GM23338 (cell line): ENCODE measurements at regions not wholly inside any gene's neighbourhood (a gene's known extent, or its start where the extent isn't known, plus 50 kb on each side); places are given as distances from the start of the nearest gene placed in this dataset.

ENCODE experiments used
- ATAC-seq: fragments of 200-7000 bp; cut with Tn5 transposase; 3 replicates; pipeline ENCODE4 v1.9.1; 2020
- DNase-seq: peaks from one replicate; pipeline ENCODE4 v3.0.0-alpha.2; 2015; ENCODE audit warnings: low spot score
- H2AFZ ChIP-seq: fragments of 200-600 bp; sonication (generic); 2 replicates; pipeline ENCODE4 v1.8.0; 2016; ENCODE audit warnings: antibody characterized with exemption, mild to moderate bottlenecking, moderate library complexity
- H3F3A ChIP-seq: fragments of 200-600 bp; sonication (generic); replicated peaks from 2 replicates; pipeline ENCODE4 v1.8.0; 2017; ENCODE audit warnings: antibody characterized with exemption, mixed run types, low read depth
- H3K27ac ChIP-seq: fragments of 200-600 bp; sonication (generic); 2 replicates; pipeline ENCODE4 v1.6.1; 2016; ENCODE audit warnings: low read depth
- H3K27me3 ChIP-seq: fragments of 200-600 bp; sonication (generic); 2 replicates; pipeline ENCODE4 v1.8.0; 2016; ENCODE audit warnings: mild to moderate bottlenecking, mixed run types, moderate library complexity; ENCODE audit not compliant: insufficient read depth
- H3K36me3 ChIP-seq: fragments of 200-600 bp; sonication (generic); 2 replicates; pipeline ENCODE4 v1.8.0; 2016; ENCODE audit warnings: mild to moderate bottlenecking; ENCODE audit not compliant: insufficient read depth
- H3K4me1 ChIP-seq: fragments of 200-600 bp; sonication (generic); 2 replicates; pipeline ENCODE4 v1.8.0; 2016; ENCODE audit warnings: mild to moderate bottlenecking, moderate library complexity; ENCODE audit not compliant: insufficient read depth
- H3K4me2 ChIP-seq: fragments of 200-600 bp; sonication (generic); 2 replicates; pipeline ENCODE4 v1.7.1; 2017; ENCODE audit warnings: mixed run types
- H3K4me3 ChIP-seq: fragments of 200-600 bp; sonication (generic); 2 replicates; pipeline ENCODE4 v1.6.1; 2016; ENCODE audit warnings: mixed run types
- H3K79me2 ChIP-seq: fragments of 200-600 bp; sonication (generic); replicated peaks from 2 replicates; pipeline ENCODE4 v1.8.0; 2017; ENCODE audit warnings: mild to moderate bottlenecking; ENCODE audit not compliant: insufficient read depth
- H3K9me2 ChIP-seq: fragments of 200-600 bp; sonication (generic); 2 replicates; pipeline ENCODE4 v1.8.0; 2017; ENCODE audit not compliant: insufficient read depth
- H4K20me1 ChIP-seq: fragments of 200-600 bp; sonication (generic); replicated peaks from 2 replicates; pipeline ENCODE4 v1.8.0; 2017; ENCODE audit warnings: mild to moderate bottlenecking; ENCODE audit not compliant: insufficient read depth
- H3K27ac Mint-ChIP-seq: 2 replicates; pipeline ENCODE4 v1.8.0; 2020; ENCODE audit warnings: inconsistent platforms, mild to moderate bottlenecking, moderate library complexity, mixed read lengths
- H3K27me3 Mint-ChIP-seq: 3 replicates; pipeline ENCODE4 v1.8.0; 2022; ENCODE audit warnings: low read depth, mild to moderate bottlenecking, moderate library complexity, mixed read lengths, inconsistent platforms; ENCODE audit not compliant: insufficient read depth, poor library complexity
- H3K36me3 Mint-ChIP-seq: 3 replicates; pipeline ENCODE4 v1.8.0; 2021; ENCODE audit warnings: low read depth, mild to moderate bottlenecking, inconsistent platforms, moderate library complexity, mixed read lengths
- H3K4me1 Mint-ChIP-seq: 3 replicates; pipeline ENCODE4 v1.8.0; 2020; ENCODE audit warnings: mild to moderate bottlenecking, inconsistent platforms, mixed read lengths
- H3K4me3 Mint-ChIP-seq: 3 replicates; pipeline ENCODE4 v1.8.0; 2021; ENCODE audit warnings: moderate library complexity, mild to moderate bottlenecking, inconsistent platforms, mixed read lengths
- H3K9me3 Mint-ChIP-seq: 3 replicates; pipeline ENCODE4 v1.8.0; 2020; ENCODE audit warnings: moderate library complexity, mild to moderate bottlenecking, inconsistent platforms, mixed read lengths
- CREB1 ChIP-seq: fragments of 250-450 bp; sonication (Bioruptor Pico); IDR thresholded peaks from 2 replicates; pipeline ENCODE4 v1.5.0; 2020; ENCODE audit warnings: low read depth, mild to moderate bottlenecking, moderate library complexity
- CTCF ChIP-seq, 2 experiments: fragments of 200-600 bp in 1 of 2; sonication (generic) in 1 of 2; conservative IDR thresholded peaks; 2 replicates each; pipeline versions ENCODE4 v1.5.1 to v1.6.1; 2016 to 2017; ENCODE audit warnings: antibody characterized with exemption in 2 of 2, low read depth in 2 of 2, mild to moderate bottlenecking in 2 of 2, moderate library complexity in 1 of 2
- ETS1 ChIP-seq: IDR thresholded peaks from 2 replicates; pipeline ENCODE4 v1.6.1; 2016; ENCODE audit warnings: antibody characterized with exemption
- EZH2 ChIP-seq: fragments of 200-600 bp; sonication (generic); IDR thresholded peaks from one replicate; pipeline ENCODE4 v1.8.0; 2017; ENCODE audit warnings: antibody characterized with exemption, mild to moderate bottlenecking, low read depth; ENCODE audit not compliant: unreplicated experiment
- EZH2phosphoT487 ChIP-seq: fragments of 200-600 bp; sonication (generic); IDR thresholded peaks from one replicate; pipeline ENCODE4 v1.8.1; 2018; ENCODE audit warnings: antibody characterized with exemption; ENCODE audit not compliant: unreplicated experiment
- JUNB ChIP-seq: IDR thresholded peaks from one replicate; pipeline ENCODE4 v1.6.1; 2016; ENCODE audit warnings: antibody characterized with exemption; ENCODE audit not compliant: unreplicated experiment
- NANOG ChIP-seq: IDR thresholded peaks from 2 replicates; pipeline ENCODE4 v1.6.1; 2016; ENCODE audit warnings: antibody characterized with exemption, borderline replicate concordance
- POLR2AphosphoS5 ChIP-seq: IDR thresholded peaks from 2 replicates; pipeline ENCODE4 v1.6.1; 2016; ENCODE audit warnings: antibody characterized with exemption, low read depth
- REST ChIP-seq: IDR thresholded peaks from one replicate; pipeline ENCODE4 v1.6.1; 2018; ENCODE audit warnings: antibody characterized with exemption; ENCODE audit not compliant: unreplicated experiment
- STAT1 ChIP-seq: IDR thresholded peaks from one replicate; pipeline ENCODE4 v1.6.1; 2016; ENCODE audit warnings: antibody characterized with exemption; ENCODE audit not compliant: unreplicated experiment
- ZNF114 ChIP-seq: fragments of 250-450 bp; sonication (Bioruptor Pico); IDR thresholded peaks from 2 replicates; pipeline ENCODE4 v1.5.0; 2020; ENCODE audit warnings: mild to moderate bottlenecking, moderate library complexity
- ZNF331 ChIP-seq: fragments of 250-450 bp; sonication (Bioruptor Pico); IDR thresholded peaks from 2 replicates; pipeline ENCODE4 v1.5.0; 2020; ENCODE audit warnings: low read depth, mild to moderate bottlenecking, moderate library complexity
- ZNF462 ChIP-seq: fragments of 250-450 bp; sonication (Bioruptor Pico); IDR thresholded peaks from 2 replicates; pipeline ENCODE4 v1.5.0; 2020; ENCODE audit warnings: mild to moderate bottlenecking, moderate library complexity

GRCh38 chr7:113787106-113787505 is 131.7 kb downstream of the PPP1R3A start (continued):
- TF ChIP-seq ZNF462 (CRISPR knock-in tag) (no peak), POLR2AphosphoS5 (no peak), ZNF114 (CRISPR knock-in tag) (no peak)

- Histone ChIP-seq H4K20me1 (no peaks in the 10 kb centered on the region), H3K4me2 (no peak overlapping the region), H3K27me3 (no peaks in the 10 kb centered on the region), H3K79me2 (no peaks in the 10 kb centered on the region), H3K9me2 (no peaks in the 10 kb centered on the region), H3K4me3 (no peak overlapping the region), H3K36me3 (no peaks in the 10 kb centered on the region), H3F3A (no peaks in the 10 kb centered on the region), H2AFZ (no peak overlapping the region), H3K4me1 (no peaks in the 10 kb centered on the region), H3K27ac (no peak overlapping the region)
- Mint-ChIP-seq H3K27me3 (no peaks in the 10 kb centered on the region), H3K27ac (no peak overlapping the region), H3K4me3 (no peak overlapping the region), H3K4me1 (peaks cover 4% of the 10 kb centered on the region; the same call in 1 of the 3 replicates), H3K9me3 (no peaks in the 10 kb centered on the region), H3K36me3 (no peaks in the 10 kb centered on the region)
- DNase-seq: no peak
- ATAC-seq: no peak
- TF ChIP-seq EZH2 (no peak), REST (no peak), EZH2phosphoT487 (no peak), ZNF331 (no peak), ZNF114 (CRISPR knock-in tag) (no peak), STAT1 (no peak), CREB1 (CRISPR knock-in tag) (no peak), ETS1 (no peak), CTCF (conservative IDR thresholded peaks at IDR 0.05; ENCODE audit: low read depth in 2 of 2) (no peak), JUNB (no peak), NANOG (no peak), POLR2AphosphoS5 (no peak)
Measured at GRCh38 chr7:113784956-113785355, 133.9 kb downstream of the PPP1R3A start.
